Right lobe of liver (tissue), 4 donors: ENCODE measurements at regions not wholly inside any gene's neighbourhood (a gene's known extent, or its start where the extent isn't known, plus 50 kb on each side); places are given as distances from the start of the nearest gene placed in this dataset.
"Not testable (repeated sequence)": the region's sequence is repeated elsewhere in the genome, so short reads cannot be mapped to it uniquely, and the experiment has no call there.

ENCODE experiments used
- CTCF ChIP-seq, 4 donors: fragments of 200-600 bp in 3 of 4; fragments of 450-650 bp in 1 of 4; IDR thresholded peaks; one replicate each; pipeline versions ENCODE4 v1.5.1 to v1.8.0; 2016 to 2022; ENCODE audit warnings: antibody characterized with exemption in 4 of 4, mild to moderate bottlenecking in 2 of 4
- POLR2A ChIP-seq: fragments of 450-650 bp; IDR thresholded peaks from one replicate; pipeline ENCODE4 v1.6.1; 2017; ENCODE audit warnings: antibody characterized with exemption, mild to moderate bottlenecking
- donor health status: DM: no; HTN: no; CAD: no.
- donor health status: DM: no; HTN: no; CAD: no.
- donor health status: DM: no; HTN: yes; CAD: no.

- TF ChIP-seq CTCF (IDR thresholded peaks at IDR 0.05); POLR2A: not testable (repeated sequence)
Observed at GRCh38 chr9:38999277-38999676, 279.3 kb upstream of the FAM240B start.
